Kidney tubule cell (primary cell): ENCODE measurements at regions not wholly inside any gene's neighbourhood (a gene's known extent, or its start where the extent isn't known, plus 50 kb on each side); places are given as distances from the start of the nearest gene placed in this dataset.
A peak's percentile ranks its signal among the peaks of the same experiment; 100 is the strongest.
"Not testable (repeated sequence)": the region's sequence is repeated elsewhere in the genome, so short reads cannot be mapped to it uniquely, and the experiment has no call there.

Experiments used
- DNase-seq: peaks from one replicate; pipeline ENCODE4 v3.0.0-alpha.2; 2018; ENCODE audit warnings: low spot score

GRCh38 chr1:244758708-244759107, 76.8 kb upstream of the COX20 start:
- DNase-seq: no peak

DNA sequence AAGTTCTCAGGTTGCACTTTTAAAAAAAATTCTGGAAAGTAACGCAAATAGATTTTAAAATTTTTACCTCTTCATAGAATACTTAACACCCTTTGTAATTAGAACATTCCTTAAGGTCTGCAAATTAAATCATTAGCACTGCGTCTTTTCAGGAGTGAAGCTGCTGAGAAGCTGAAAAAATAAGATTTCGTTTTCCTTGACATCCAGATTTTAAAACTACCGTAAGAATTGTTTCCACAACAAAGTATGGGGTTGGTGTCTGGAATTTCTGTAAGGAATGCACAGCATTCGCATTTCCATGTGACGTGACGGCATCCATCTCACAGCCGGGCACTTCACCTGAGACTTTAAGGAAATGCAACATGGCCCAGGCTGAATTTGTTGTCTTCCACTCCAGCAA, 76.3 kb upstream of the COX20 start:
- no peak for DNase-seq

DNA sequence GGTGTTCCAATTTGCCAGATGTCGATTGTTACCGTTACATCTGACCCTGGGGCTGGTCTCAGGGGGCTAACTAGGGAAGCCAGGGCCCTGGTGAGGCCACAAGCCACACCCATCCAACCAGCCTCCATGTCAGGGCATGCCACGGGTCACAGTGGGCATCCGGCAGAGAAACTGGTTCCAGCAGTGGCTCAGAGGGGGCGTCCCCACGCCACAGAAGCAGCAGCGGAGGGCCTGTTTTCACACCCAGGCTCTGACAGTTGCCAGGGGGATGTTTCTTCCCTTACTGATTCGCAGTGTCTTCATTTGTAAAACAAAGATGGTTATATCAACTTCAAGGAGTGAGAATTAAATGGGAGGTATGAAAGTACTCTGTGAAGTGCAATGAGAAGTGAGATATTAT, 75.0 kb upstream of the COX20 start:
- no peak for DNase-seq

- no peak for DNase-seq
These were observed 74.2 kb upstream of the COX20 start for GRCh38 chr1:244761279-244761678.

GRCh38 chr1:244762629-244763028, 72.8 kb upstream of the COX20 start:
- no peak for DNase-seq

GRCh38 chr1:244768186-244768585, 67.3 kb upstream of the COX20 start:
- peak; percentile 25 for DNase-seq

- DNase-seq: no peak
These were observed 66.7 kb upstream of the COX20 start for GRCh38 chr1:244768804-244769203.

DNA sequence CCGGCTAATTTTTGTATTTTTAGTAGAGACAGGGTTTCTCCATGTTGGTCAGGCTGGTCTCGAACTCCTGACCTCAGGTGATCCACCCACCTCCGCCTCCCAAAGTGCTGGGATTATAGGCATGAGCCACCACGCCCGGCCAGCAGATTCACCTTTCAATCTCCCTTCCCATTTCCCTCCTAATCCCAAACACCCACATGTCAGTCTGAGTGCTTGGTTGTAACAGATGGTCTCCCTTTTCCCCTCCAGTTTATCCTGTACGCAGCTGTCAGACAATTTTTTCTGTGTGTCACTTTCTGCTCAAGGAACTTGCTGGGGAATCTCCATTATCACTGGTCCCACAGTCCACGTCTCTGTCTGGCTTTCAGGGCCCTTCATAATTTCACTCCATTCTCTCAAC, 64.9 kb upstream of the COX20 start:
- DNase-seq: not testable (repeated sequence)

- DNase-seq: no peak
These were observed 61.9 kb upstream of the COX20 start for GRCh38 chr1:244773513-244773912.

DNA sequence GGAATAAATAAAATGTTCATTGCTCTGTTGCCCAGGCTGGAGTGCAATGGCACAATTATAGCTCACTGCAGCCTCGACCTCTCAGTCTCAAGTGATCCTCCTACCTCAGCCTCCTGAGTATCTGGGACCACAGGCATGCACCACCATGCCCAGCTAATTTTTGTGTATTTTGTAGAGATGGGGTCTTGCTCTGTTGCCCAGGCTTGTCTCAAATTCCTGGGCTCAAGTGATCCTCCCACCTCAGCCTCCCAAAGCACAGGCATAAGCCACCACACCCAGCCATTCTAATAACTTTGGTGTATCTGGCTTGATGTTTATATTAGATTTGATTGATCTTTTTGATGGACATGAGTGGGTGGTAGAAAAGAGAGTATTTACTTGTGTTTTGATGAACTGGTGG, 58.7 kb upstream of the COX20 start:
- DNase-seq: not testable (repeated sequence)

- DNase-seq: peak; percentile 78
These were observed 57.1 kb upstream of the COX20 start for GRCh38 chr1:244778344-244778743.

GRCh38 chr1:244779410-244779809, 56.0 kb upstream of the COX20 start:
- DNase-seq: peak; percentile 35

GRCh38 chr1:244780311-244780710, 55.1 kb upstream of the COX20 start:
- DNase-seq: no peak

- DNase-seq: no peak
These were observed 53.4 kb upstream of the COX20 start for GRCh38 chr1:244782056-244782455.

DNA sequence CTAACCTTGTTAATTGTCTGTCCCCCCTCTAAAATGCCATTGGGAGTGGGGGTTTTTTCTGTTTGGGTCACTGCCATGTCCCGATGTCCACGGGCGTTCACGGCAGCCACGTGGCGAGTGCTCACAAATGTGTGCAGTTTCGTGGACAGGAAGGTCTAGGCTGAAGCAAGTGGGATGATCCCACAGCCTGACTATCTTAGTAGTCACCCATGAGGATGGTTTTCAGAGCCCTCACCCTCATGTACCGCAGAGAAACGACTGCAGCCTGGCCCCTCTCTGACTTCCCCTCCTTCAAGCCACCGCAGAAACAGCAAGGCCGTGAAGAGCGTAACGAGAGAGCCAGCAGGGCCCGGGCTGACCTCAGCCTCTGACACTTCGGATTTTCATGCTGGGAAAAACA, 52.3 kb upstream of the COX20 start:
- DNase-seq: no peak
